ENCODE measurements at regions not wholly inside any gene's neighbourhood (a gene's known extent, or its start where the extent isn't known, plus 50 kb on each side); places are given as distances from the start of the nearest gene placed in this dataset.

GRCh38 chr20:57763235-57763595, 53.4 kb upstream of the PMEPA1 start:
- no peak for TF ChIP-seq CTCF (IDR thresholded peaks at IDR 0.05)
- TF ChIP-seq POLR2A (IDR thresholded peaks at IDR 0.05; ENCODE audit: low read depth) = no peak
- no peak for TF ChIP-seq POLR2AphosphoS5 (IDR thresholded peaks at IDR 0.05)
- TF ChIP-seq EP300 (IDR thresholded peaks at IDR 0.05) = no peak
